GM18867 (cell line): ENCODE measurements at regions not wholly inside any gene's neighbourhood (a gene's known extent, or its start where the extent isn't known, plus 50 kb on each side); places are given as distances from the start of the nearest gene placed in this dataset.
A peak's percentile ranks its signal among the peaks of the same experiment; 100 is the strongest.

Source experiments
- ATAC-seq: cut with Tn5 transposase; IDR thresholded peaks from one replicate; pipeline ENCODE4 v1.9.1; 2021; ENCODE audit warnings: mild to moderate bottlenecking, moderate library complexity; ENCODE audit not compliant: unreplicated experiment

DNA sequence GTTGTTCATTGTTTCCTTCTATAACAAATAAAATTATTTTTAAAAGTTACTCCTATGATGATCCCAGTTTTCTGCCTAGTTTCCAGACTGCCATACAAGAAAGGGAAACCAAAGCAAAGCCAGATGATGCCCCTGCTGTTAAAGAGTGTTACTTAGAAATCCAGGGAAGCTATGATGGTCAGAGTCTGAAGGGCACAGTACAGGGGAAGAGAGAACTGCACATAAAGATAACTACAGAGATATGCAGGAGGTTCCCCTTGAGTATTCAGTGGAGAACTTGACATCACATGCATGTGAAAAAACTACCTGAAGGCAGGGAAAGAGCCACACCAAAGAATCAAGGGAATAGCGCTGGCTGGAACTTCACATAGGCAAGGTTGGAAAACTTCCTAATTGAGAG is 494.2 kb upstream of the FSTL5 start:
- no peak for ATAC-seq

DNA sequence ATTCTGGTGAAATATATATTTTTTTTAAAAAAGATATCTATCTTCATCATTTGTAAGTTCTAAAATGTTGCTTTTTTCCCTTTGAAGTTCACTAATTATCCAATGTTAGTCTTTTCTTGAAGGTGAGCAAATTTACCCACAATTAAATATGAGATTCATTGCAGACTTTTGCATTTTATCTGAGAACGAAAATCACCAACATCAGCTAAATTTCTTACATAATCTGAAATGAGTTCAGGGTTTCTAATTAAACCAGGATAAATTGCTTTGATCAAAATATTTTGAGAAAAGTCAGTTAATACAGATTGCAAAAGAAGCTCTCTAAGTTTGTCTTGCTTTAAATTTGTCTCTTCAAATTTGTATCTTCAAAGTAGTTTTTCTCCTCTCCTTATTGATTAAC is 486.4 kb upstream of the FSTL5 start:
- ATAC-seq = no peak

DNA sequence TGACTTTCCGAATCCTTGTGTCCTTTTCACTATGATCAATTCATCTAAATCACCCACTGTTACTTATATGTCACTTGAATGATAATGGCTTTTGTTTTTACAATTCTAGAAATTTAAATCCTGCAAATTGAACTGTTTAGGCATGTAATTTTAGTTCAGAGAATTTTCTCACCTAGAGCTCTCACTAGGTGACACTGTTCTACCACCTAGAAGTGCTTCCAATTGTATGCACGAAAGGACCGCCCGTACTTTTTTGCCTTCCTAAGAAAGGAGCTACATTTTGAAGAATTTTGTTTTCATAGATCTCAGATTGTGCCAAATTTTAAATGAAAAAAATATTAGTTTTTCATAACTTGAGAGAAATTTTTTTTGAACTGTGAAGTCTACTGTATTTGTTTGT is 481.6 kb upstream of the FSTL5 start:
- no peak for ATAC-seq

DNA sequence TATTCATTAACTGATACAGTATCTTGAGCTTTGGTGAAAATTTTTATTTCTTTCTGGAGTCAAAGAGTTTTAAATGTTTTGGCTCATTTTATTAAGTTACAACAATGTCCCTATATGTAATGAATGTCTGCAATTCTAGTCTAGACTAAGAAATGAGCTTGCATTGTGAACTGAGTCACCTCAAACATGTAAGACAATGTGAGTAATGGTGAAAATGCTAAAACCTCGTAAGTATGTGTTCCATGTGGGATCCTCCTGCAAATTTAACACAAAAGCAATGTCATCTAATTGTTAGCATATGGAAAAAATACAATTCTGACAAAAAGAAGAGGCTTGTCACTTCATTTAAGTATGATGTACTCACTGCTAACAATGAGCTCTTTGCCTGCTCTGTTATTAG is 480.5 kb upstream of the FSTL5 start:
- no peak for ATAC-seq

DNA sequence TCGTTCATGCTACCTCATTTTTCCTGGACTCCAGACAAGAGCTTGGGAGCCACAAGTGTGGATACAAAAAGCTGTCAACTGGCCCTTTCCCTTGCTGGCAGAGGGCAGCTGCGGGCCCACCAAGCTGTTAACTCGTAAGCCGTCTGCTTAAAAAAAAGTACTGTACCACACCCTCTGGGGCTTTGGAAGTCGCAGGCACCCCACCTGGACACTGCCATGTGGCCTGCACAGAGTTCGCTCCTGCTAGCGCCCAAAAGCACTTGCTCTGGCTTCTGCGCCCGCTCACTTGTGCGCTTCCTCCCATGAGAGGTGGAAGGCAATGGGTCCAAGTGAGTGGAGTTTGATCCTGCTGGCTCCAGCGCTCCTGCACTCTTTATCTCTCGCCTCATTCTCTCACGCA is 476.4 kb upstream of the FSTL5 start:
- no peak for ATAC-seq

DNA sequence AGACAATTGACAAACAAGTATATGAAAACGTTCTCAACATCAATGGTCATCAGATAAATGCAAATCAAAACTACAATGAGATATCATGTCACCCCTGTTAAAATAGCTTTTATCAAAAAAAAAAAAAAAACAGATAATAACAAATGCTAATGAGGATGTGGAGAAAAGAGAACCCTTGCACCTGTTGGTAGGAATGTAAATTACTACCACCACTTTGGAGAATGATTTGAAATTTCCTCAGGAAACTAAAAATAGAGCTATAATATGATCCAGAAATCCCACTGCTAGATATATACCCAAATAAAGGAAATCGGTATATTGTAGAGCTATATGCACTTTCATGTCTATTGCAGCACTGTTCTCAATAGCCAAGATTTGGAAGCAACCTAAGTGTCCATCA is 470.6 kb upstream of the FSTL5 start:
- no peak for ATAC-seq

DNA sequence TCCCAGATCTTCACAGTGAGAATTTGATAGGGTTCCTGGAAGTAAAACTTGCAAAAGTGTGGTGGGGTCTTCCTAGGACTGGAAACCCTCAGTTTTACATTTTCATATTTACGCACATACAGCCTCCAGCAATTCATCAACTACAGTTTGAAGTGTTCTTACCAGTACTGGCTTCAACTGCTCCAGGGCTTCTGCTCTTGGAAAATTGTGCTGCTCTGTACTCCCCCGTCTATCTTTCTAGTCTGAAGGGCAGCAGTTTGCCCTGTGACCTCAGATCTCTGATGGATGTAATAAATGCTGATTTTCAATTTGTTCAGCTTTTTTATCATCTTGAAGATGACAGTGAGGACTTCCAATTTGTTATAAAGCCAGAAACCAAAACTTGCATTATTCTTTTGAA is 458.9 kb upstream of the FSTL5 start:
- ATAC-seq = no peak

DNA sequence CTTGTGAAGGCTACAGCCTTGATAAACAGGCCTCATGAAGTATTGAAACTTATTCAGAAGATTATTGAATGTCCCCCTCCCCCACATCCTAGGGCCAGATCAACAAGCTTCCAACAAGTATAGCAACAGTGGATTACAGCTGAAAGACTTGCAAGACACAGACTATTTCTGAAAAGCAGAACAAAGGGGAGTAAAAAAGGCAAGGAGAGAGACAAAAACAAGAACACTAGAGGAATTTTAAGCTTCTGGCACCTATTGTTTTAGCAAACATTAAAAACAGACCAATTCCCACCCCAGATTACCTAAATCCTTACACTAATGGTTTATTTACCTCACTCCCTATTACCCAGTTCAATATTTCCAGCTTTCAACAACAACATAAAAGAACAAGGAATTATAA is 446.3 kb upstream of the FSTL5 start:
- no peak for ATAC-seq

DNA sequence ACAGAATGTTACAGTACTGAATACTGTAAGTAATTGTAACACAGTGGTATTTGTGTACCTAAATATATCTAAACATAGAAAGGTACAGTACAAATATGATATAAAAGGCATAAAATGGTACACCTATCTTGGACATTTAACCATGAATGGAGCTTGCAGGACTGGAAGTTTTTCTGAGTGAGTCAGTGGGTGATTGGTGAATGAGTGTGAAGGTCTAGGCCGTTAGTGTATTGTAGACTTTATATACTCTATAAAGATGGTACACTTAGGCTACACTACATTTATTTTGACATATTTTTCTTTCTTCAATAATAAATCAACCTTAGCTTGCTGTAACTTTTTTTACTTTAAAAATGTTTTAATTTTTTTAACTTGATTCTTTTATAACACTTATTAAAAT is 422.5 kb upstream of the FSTL5 start:
- ATAC-seq = no peak

DNA sequence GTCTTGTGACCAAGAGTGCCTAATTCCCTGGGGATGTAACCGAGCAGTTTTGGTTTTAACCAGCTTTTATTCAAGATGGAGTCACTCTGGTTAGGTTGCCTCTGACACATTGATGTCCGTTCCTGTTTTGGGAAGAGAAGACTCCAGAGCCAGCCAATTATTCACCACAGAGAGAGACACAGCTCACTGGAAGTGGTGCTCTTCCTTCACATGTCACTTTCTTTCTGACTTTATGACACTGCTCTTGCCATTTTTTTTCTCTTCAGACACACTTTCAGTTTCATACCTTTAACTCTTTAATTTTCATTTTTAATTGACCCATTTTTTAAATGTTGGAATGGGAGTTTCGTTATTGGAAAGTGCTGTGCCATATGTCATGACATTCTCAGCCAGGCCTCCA is 418.4 kb upstream of the FSTL5 start:
- ATAC-seq = peak; percentile 63

DNA sequence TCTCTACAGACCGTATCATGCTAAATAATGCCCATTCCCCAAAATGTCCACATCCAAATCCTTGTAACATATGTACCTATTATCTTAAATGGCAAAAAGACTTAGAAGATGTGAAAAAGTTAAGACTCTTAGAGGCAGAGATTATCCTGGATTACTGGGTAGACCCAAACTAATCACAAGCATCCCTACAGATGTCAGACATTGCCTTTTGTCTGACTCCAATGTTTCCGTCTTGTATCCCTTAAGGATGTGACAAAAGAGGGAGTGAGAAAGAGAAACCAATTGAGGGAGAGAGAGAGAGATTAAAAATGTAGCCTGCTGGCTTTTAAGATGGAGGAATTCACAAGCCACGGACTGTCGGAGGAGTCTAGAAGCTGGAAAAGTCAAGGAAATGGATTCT is 401.9 kb upstream of the FSTL5 start:
- ATAC-seq = no peak

DNA sequence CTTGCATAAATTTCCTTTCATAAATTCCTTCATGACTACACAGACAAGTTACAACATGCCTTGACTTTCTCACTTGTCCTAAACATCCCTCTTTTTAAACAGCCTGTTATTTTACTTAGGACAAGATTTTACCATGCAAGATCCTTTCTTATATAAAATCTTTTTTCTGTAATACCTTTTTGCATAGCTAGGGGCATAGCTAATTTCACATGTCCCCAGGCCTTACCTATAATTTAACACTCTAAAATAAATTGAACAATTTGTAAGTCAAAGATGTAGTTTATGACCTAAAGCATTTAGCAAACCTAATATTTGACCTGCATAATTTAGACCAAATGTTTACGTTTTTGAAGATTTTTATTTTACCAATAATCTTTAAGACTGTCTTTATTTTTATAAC is 396.3 kb upstream of the FSTL5 start:
- ATAC-seq = no peak

DNA sequence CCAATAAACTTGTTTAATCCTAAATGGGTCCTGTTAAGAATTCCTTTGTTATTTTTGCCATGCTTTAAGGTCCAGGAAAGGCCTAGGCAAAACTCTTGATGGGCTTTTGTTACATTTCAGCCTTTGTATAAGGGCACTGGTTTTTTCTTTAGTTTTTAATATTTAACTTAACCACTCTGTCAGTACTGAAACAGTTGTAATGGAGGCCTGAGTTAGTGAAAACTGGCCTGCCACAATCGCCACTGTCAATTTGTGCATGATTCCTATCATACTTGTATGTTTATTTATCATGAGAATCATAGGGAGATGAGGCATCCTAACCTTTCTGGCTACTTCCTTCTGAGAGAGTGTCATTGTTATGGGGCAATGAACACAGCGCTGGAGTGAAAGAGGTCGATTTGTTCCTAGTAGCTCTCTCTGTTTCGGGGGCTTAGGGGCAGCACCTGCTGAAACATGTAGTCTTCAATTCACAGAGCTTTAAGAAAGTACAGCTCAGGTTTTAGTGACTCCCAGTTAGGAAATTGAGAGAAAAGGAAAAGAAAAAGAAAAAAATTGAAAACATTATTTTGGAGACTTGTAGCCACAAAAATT is 393.8 kb upstream of the FSTL5 start:
- ATAC-seq = peak; percentile 47

DNA sequence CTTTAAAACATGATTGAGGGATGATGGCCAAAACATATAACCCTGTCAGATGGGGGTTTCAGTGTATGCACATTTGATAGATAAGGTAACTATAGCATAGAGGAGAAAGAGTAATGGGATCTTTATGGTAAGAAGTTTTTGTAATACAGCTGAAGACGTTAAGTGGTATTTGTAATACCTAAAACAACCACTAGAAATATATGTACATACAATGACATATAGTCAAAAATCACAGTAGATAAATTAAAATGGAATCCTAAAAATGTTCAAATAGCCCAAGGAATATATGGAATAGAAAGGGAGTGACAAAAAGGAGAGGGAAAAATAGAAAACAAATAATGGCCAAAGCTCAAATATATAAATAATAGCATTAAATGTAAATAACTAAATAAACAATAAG is 371.3 kb upstream of the FSTL5 start:
- no peak for ATAC-seq

DNA sequence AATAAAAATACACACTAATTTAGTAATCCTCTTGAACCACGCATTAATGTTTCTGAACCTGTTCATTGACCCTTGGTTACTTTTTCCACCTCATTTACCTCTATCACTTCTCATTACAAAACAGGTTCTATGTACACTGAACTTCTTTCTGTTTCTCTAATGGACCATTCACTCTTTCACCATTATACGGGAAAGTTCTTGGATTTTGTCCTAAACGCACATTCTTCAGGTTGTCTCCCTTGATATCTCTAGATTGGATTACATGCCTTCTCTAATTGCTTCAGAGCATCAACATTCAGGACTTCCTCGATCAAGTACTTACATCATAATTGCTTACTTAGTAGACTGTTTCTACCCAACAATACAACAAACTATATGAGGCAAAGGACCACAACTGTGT is 359.4 kb upstream of the FSTL5 start:
- no peak for ATAC-seq

DNA sequence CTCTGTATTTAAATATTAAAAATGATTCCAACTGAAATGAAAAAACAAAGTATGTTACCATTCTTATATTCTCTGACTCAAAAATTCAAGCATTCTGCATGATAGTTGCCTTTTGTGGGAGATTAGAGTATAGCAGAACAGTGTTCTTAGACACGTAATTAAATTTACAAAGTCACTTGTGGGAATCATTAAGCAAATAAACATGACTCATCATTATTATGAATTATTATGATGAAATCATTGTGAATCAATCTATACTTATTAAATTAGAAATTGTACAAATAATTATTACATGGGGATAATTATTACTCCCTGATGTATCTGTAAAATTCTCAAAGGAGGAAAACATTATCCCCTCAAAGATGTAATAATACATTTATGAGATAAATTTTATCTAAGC is 358.9 kb upstream of the FSTL5 start:
- ATAC-seq = no peak

DNA sequence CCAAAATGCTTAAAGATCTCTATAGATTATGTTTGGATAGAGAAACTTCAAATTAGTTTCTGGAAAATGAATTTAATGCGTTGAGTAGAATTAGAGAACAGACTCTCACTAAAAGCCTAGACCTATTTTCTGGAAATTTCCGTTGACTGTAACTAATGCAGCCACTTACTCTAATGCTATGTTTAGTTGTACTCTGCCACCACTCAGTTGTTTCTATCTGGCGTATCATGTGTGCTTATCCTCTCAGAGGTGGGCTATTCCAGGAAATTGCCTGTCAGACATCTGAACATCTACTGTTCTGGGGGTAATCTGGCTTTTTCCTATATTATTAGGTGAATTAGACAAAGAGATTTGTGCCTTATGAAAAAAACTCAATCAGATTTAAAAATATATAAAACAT is 347.1 kb upstream of the FSTL5 start:
- no peak for ATAC-seq

DNA sequence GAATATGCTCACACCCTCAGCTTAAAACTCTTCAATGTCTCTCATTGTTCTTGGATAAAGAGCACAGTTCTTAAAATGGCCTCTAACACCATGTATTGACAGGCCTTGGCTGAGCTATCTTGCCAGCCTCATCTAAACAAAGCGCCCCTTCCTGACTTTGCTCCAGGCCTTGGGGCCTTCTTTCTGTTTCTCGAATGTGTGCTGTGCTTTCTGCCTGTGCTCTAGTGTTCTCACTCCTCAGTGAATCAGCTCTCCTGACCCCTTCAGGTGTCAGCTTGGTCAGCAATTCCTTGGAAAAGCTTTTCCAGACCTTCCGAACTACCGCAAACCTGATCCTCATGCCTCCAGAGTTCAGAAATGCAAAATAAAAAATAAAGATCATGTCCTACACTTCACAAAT is 346.3 kb upstream of the FSTL5 start:
- ATAC-seq = no peak

DNA sequence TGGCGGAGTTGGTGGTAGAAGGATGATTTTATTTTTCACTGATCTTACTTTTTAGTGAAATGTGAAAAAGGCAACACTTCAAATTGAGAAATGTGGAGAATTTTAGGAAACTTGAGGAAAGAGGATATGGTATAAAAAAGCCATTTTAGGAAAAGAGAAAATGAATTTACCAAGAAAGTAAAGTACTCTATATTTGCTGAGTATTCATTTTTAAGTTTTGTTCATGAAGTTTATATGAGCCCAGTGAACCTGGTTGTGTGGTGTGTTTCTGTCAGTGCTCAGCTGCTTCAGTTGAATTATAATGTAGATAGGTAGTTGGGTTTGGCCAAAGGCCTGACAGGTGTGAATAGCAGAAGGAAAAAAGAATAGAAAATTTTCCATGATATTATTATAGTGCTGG is 345.5 kb upstream of the FSTL5 start:
- no peak for ATAC-seq

DNA sequence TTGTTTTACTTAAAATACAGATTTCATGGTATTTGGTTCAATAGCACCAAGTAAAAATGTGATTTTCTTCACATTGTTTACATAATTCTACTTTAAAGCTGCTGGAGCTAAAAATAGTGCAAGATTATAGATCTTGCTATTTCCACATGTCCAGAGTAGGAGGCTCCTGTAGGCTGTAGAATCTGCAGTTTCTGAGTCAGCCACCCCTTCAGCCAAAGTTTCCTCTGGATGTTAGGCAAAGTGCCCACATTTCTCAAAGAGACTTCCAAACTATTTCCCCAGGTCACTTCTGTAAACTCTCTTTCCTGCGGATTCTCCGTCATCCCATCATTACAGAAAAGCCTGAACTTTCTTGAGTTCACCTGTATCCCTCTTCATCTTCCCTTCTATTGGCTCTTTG is 342.5 kb upstream of the FSTL5 start:
- ATAC-seq = no peak

DNA sequence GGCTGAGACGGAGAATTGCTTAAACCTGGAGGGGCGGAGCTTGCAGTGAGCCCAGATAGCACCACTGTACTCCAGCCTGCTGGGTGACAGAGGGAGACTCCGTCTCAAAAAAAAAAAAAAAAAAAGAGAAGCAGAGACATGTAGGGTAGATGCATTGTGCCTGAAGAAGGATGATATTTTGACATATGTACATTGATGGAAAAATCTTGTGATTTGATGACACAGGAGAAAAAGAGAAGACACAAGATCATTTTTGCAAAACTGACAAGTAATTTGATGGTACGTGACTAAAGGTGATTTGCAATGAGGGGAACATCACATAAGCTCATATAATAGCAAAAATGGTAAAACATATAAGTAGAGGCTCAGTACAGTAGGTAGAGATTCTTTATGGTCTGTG is 340.1 kb upstream of the FSTL5 start:
- no peak for ATAC-seq

DNA sequence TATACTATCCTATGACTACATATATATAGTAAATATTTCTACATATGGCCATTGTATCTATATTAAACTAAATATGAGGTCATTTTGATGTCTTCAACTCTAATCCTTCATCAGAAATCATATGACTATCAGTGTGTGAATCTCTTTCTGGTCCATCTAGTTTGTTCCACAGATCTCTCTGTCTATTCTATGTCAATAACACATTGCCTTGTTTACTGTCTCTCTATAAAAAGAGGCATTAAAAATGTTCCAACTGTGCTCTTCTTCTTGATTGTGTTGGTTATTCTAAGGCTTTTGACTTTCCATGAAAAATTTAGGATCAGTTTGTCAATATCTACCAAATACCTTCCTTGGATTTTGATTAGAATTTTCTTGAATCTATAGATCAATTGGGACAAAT is 338.3 kb upstream of the FSTL5 start:
- ATAC-seq = no peak

DNA sequence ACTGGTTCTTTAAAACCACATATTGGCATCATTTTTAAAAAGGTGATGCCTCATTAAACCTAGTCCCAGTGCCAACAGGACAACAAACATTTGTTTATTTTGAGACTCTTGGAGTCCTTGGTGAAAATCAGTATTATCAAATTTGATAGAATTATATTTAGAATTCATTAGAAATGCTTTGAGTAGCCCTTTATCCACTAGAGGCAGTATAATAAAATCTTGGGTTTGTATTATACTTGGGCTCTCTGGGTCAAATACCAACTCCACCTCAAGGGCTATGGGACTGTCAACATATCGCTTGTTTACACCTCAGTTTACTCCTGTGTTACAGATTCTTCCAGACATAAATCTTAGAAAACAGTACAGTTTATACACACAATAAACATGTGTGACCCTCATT is 335.7 kb upstream of the FSTL5 start:
- peak; percentile 64 for ATAC-seq

DNA sequence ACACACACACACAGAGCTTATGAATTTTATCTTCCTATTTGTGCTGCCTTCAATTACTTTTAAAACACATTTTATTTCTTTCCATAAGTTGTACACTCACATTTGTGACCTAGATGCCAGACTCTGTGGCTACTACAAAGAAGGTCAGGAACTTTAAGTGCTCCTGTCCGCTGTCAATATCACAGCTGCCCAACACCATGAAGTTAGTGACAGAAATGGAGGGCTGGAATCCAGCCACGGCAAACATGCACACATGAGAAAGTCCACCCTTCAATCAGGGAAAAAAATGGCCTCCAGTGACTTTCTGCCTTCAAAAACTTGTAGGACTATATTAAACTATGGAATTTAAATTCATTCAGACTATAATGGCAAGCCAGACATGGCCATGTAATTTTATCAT is 334.4 kb upstream of the FSTL5 start:
- ATAC-seq = no peak
